NK-92 treated with Interleukin-12 subunit alpha and Interleukin-12 subunit beta, amount 100 ng/mL, for 24 hours (cell line): ENCODE measurements at regions not wholly inside any gene's neighbourhood (a gene's known extent, or its start where the extent isn't known, plus 50 kb on each side); places are given as distances from the start of the nearest gene placed in this dataset.

ENCODE experiments used
- DNase-seq: peaks from one replicate; lab custom pipeline; 2025; lab: John Stamatoyannopoulos, UW

DNA sequence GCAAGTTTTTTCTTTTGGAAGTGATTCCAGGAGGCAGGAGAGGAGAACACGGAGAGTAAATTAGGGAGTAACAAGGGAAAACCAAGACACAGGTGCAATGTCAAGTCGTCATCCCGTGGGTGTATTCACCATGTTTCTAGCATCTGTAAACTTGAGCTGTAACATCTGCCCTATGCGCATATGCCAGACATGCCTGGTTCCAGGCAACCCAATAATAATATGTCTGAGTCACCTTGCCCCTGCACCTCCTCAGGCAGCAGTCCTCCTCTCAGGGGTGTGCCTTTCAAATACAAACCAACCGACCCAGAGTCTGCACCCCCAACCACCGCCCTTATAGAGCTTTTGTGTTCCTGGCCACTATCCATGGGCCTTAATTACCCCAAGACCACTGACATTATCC is 107.0 kb upstream of the PDE1C start:
- no peak for DNase-seq

DNA sequence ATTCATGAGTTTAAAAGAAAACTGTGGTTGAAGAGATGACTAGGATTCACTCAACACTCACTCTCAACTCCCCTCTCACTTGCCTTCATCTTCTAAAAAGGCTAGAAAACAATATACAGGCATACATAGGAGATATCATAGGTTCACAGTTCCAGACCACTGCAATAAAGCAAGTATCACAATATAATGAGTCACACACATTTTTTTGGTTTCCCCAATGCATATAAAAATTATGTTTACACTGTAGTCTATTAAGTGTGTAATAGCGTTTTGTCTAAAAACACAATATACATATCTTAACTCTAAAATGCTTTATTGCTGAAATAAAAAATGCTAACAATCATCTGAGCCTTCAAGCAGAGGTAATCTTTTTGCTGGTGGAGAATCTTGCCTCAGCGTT is 104.9 kb upstream of the PDE1C start:
- no peak for DNase-seq

DNA sequence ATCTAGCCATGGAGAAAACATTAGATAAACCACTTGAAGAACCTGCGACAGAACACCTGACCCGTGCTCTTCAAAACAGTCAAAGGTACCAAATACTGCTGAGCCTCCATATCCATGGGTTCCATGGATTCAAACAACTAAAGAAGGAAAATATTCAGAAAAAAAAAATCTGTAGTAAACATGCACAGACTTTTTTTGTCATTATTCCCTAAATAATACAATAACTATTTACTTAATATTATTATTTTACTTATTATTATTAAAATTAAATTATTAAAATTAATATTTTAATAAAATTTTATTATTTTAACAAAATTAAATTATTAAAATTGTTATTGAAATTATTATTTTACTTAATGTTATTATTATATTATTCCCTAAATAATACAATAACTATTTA is 101.0 kb upstream of the PDE1C start:
- no peak for DNase-seq

DNA sequence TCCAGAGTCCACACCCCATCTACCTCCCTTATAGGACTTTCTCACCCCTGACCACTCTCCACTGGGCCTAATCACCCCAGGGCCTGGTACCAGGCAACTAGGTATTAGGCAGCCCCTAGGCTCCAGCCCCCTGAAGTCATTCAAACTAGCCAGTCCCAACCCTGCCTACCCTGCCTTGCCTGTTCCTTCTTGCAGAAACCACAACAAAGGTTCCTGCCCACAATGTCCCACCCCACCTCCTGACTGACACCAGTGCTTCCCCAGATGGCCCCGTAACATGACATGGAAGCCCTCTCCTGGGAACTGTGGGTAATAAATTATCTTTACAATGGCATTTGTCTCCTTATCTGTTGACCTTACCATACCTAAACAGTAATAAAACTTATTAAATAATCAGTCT is 100.6 kb upstream of the PDE1C start:
- DNase-seq = no peak

DNA sequence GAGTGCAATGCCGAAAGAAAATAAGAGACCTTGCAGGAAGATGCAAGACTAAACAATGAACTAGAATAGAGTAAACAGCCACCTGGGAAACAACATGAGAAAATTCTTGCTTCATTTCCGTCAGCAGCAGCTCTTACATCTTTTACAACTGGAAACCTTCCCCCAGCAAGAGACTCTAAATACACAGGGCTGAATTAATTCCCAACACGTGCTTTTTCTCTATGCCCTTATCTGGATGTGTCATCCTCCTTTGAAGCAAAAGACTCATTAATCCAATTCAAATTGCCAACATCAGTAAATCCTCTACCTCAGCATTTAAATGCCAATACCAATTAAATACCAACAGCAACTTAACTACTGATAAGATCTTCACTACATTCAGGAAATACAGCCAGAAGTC is 99.0 kb upstream of the PDE1C start:
- no peak for DNase-seq

DNA sequence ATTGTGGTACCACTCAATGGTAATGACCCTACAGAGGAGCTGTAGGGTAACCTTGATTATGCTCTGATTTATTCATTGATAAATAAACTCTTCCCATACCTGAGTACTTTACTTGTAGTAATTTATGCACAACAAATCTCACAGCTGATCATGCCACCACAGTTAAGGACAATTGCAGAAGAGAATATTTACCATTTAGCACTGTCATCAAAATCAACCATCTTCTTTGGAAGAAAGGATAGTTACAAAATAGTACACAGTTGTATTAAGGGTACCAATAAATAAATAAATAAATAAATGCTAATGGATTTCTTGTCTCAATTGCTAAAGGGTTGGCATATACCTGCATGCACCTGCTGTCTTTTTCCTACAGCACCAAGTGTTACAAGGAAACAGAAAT is 97.6 kb upstream of the PDE1C start:
- DNase-seq = no peak

DNA sequence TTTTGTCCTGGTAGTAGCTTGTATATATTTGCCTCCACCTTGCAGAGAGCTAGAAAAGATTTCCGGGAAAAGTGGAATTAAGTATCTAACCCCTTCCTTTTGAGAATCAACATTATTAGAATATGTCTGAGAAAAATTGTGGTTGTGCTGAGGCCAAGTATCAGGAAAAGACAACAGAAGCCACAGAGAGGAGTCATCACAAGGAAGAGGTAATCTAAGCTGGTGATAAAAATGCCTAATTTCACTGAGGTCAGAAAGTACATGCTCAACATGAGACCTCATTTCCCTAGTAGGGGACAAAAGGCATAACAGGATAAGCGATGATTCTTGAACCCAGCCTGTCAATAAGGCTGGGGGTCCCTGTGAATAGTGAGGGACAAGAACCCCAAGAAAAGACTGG is 97.0 kb upstream of the PDE1C start:
- DNase-seq = no peak

DNA sequence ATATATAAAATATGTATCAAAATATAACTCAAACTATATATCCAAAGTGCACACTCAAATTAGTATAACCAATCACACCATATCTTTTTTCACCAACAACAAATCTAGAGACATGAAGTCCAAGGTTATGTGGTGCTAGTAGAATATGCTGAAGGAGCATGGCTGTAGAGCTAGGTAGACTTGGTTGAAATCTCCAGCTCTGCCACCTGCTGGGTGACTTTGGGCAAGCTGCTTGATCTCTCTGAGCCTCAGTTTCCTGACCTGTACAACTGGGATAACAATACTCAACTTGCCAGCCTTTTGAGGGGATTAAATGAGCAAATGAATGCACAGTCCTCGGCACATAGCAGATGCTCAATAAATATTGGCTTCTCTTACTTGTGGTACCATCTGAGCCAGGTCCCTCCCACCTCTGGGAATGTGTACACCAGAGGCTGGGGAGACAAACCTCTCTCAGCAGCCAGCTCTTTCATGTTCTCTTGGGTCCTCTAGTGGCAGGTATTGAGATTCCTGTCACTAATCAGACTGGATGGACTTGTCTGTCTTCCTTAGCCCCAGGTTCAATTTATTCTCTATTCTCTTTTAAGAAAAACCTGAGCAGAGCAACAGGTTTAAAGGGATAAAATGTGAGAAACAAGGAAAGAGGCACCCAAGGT is 94.3 kb upstream of the PDE1C start:
- DNase-seq = no peak

DNA sequence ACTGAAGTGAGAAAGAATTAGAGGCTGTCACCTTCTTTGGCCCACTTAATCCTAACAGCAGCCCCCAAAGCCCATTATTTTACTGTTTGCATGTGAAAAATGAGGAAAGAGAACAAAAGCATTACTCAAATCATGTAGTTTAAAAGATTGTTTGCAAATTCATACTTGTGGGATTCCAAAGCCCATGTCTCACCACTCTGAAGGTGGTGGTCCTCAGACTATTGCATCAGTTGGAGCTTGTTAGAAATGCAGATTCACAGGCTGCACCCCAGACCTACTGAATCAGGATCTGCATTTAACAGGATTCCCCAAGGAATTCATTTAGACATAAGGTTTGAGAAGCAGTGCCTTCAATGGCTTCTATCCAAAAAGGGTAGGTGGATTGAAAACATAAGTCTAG is 93.7 kb upstream of the PDE1C start:
- DNase-seq = no peak

DNA sequence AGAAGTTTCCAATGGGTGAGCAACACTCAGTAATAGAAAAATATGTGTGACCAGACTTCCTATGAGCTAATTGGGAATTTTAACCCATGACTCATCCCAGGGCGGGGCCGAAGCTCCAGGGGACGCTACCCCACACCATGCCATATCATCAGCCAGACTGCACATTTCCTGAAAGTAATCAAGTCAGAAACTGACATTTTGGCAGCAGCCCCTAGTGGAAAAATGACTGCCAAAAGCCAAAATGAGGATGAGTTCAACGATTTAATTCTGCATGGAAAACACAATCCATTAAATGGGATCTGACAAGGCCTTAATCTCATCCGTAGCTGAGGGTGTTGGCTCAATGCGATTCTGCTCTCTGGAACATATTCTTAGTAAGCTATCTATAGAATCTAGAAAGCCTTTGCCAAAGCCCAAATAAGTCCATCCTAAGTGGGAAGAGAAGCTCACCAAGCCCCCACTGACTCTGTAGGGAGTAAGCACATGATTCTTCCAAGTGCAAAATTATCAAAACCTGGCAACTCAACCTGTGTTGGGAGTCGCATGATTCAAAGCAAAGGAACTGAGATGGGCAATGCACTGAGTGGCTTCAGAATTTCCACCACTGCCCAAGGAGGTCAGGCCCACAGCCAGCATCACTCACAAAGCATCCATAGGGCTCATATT is 93.1 kb upstream of the PDE1C start:
- DNase-seq = no peak

DNA sequence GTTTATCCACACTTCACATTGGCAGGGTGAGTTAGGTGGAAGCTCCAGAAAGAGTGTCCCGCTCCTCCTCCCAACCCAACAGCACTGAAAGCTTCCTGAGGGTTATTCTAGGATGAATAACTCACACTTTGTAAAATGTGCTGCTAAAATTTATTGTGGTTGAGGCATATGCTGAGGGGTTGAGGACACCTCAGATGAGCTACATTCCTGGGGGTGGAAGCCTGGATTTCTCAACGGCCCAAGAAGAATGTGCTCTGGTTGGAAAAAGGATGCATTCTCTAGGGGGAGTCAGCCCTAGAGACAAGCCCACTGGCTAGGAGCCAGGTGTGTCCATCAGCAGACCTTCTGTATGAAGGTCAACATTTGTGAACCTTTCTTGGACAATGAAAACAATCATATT is 91.5 kb upstream of the PDE1C start:
- DNase-seq = no peak

DNA sequence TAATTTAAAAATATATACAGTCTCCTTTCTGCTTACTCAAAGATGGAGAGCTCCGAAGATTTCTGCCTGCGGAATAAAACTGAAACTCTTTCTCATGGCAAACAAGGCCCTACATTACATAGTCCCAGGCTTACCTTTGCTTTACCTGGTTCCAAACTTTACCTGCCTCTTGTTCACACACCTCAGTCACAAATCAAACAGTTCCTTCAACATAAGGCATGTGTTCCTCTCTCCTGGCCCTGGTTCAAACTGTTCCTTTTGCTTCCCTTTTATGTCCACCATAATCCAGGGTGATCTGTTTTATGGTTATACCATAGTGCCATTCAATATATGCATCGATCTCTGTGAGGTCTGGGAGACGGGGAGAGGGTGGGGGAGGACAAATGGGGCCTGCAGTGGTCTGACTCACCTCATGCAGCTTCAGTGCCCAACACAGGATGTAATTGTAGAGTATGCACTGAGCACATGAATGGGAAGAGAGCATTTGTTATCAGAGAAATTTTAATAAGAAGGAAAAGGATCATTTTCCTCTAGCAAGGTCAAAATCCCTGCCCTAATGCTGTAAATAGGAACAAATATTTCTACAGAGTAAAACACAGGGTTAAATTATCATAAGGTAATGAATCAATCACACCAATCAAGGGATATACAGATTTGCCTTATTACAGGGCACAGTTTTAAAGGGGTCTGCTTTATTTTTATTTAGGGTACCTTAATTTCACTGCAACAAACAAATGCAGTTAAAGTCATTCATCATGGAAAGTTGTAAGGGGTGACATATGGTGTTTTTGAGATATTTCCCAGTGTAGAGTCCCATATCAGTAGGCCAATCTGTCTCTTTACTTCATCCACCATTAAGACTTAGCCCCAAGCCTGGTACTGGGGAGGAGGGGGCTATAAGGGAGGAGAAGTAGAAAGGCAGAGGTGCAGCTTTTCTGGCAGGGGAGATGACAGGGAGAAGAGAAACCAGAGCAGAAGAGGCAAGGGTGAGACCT is 88.8 kb upstream of the PDE1C start:
- DNase-seq = no peak

DNA sequence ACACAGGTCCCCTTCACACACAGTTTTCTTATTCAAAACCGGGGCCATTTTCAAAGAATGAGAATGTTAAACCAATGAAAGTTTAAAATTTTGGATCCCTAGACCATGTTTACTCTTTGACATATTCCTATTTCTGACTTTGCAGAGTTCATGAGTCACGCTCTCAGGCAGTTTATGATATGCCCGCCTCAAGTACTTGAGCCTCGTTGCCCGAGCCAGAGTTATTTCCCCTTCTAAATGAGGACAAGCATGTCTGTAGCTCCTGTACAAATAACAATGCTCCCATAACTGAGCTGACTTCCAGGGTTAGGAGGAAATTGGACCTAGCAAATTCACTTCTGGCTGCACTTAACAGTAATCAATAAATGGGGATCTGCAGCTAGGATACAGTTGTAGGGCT is 87.9 kb upstream of the PDE1C start:
- DNase-seq = no peak

DNA sequence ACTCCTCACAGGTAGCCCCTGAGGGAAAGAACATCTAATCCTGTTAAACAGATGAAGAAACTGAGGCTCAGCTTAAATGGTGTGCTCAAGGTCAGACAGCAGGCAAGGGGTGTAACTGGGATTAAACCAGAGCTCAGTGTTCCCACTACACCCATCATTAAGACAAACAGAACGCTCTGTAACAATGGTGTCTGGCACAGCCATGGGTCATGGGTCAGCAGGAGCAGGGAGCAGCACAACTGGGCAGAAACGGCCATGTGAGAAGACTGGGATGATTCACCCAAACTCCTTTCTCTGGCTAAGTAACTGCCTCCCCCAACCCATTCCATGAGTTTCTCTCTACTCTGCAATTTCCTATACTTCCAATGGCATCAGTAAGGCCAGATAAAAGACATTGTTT is 85.5 kb upstream of the PDE1C start:
- no peak for DNase-seq

DNA sequence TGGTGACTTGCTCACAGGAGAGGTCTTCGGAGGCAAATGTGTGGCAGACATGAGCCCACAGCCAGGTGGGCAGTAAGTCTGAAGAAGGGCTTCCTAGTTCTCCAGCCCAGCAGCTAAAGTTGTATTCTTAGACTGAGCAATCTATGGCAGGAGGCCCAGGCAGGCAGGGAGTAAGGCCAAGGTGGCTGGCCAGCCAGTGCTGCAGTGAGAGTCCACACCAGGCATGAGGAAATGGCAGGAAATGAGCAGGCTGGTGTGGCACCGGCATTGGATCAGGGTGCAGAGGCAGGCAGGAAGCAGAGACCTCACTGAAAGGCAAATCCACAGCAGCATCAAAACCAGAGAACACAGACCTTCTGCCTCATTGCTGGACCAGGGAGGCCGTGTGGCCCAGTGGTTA is 84.6 kb upstream of the PDE1C start:
- no peak for DNase-seq

DNA sequence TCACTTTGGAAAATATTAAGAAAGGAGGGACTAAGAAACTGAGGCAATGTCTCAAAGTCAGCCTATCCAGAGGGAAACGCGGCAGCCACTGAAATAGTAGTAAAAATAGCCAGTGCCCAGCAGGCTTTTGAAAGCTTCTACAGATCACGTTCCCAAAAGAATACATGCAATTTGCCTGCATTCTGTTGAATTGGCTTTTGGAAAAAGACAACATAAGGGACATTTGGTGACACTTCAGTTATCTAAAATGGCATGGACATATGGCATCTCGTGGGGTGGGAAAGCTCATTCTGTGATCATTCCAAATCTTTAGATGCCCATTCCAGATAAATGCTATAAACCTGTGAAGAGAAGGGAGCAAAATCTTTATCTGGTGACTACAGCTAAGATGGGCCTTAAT is 82.8 kb upstream of the PDE1C start:
- DNase-seq = no peak

DNA sequence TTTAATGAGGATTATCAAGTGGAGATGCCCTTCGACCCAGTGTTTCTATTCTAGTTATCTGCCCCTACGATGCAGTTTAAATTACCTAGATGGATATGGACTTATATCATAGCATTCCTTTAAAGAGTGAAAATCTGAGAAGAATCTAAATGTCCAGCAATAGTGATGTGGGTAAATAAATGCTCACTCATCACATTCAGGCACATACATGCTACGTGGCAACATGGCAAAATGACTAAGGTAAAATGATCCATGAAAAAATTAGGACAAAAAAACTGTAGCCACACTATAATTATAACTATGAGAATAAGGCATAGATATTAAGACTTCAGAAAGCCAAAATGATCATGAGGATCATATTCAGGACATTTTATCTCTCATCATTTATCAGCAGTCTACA is 82.4 kb upstream of the PDE1C start:
- no peak for DNase-seq

DNA sequence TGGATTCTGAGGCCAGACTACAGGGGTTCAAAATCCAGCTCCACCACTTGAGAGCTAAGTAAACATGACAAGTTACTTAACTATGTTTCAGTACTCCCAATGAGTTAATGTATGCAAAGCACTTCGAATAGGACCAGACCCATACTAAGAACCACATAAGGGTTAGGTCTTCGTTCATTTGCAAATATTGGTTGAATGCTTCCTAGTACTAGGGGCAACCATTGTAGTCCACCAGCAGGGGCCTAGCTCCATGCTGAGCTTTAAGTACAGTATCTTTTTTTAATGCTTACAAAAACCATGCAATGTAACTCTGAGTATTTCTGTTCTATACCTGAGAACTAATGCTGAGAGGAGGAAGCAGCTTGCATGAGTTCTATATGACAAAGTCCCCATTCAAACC is 80.4 kb upstream of the PDE1C start:
- DNase-seq = no peak

DNA sequence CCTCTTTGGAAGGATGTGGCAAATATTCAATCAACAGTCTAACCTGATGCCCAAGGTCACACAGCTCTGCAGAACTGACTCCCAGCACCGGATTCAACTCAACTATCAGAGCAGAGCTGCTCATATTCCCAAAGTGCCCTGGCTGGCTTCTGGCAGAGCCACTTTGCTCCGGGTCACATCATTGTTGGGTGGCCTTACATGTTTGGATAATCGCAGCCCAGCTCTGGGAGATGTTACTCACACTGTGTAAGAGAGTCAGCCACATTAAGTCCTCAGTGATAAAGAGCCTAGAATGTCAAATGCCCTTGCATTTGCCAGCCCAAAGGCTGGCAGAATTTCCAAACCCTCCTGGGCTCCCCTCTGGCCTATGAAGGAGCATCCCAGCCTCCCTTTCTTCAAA is 79.8 kb upstream of the PDE1C start:
- DNase-seq = no peak

DNA sequence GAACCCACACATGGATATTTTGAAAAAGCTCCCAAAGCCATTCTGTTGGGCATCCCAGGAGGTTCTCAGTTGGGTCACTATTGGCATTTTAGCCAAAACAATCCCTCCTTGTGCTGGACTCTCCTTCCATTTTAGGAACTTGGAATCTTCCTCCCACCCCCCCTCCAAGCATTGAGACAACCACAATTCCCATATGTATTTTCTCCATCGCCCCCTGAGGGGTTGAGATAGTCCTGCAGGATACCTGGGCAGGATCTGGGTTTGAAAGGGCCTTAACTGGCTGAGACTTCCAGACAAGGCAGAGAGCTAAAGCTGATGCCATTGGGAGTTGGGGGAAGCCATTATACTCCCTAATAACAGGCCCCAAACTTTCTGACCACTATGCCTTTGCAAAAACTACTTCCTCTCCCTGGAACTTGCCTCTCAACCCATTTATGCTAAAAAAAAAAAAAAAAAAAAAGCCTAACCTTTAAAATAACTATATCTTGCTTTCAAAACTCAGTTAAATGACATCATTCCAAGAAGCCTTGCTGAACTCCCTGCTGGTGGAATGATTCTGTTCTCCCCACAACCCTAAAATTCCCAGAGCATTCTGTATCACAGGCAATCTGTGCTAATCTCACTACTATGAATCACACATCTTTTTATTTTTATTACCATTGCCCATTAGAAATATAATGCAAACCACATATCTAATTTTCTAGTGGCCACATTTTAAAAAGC is 77.5 kb upstream of the PDE1C start:
- DNase-seq = no peak

DNA sequence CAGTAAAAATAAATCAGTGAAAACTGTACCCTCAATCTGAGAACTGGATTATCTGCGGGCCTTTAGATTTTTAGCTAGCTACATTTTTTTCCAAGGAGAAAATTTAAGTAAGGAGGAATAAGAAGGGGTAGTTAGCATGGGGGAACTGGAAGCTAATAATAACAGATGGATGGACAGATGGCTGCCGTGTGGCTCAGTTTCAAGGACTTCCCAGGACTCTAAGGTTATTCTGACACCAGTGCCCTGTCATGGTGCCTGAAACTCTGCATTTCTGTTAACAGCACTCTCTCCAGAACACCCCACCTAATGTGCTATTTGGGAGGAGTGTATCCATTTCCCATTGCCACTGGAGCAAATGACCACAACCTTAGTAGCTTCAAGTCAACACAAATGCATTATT is 75.7 kb upstream of the PDE1C start:
- DNase-seq = no peak

DNA sequence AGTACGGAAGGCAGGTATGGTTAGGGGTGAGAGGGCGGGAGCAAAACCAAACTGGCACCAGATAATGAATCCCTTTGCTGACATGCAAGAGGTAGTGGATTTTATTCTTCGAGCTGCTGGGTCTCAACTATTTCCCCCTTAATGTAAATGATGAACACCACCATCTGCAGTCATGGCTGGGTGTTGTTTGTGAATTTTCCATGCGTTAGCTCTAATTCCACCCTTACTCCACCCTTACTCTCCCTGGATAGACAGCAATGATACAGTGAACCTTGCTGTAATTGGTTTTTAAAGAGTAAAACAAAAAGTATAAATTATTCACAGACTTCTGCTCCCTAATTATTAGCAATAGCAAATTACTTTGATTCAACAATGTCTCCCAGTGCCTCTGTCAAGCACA is 74.5 kb upstream of the PDE1C start:
- no peak for DNase-seq
